Epithelial cell of esophagus (primary cell): ENCODE measurements at regions not wholly inside any gene's neighbourhood (a gene's known extent, or its start where the extent isn't known, plus 50 kb on each side); places are given as distances from the start of the nearest gene placed in this dataset.

ENCODE experiments used
- DNase-seq: peaks from one replicate; pipeline ENCODE4 v3.0.0; 2010; ENCODE audit warnings: low read depth
- H3K4me3 ChIP-seq: 2 replicates; pipeline ENCODE4 v1.5.1; 2011; ENCODE audit warnings: mild to moderate bottlenecking, low read length, control low read depth
- TF ChIP-seq, protein P1 (sequence below): IDR thresholded peaks from 2 replicates; pipeline ENCODE4 v1.5.1; 2011; ENCODE audit warnings: low read depth, mild to moderate bottlenecking, low read length, control low read depth, inconsistent platforms; ENCODE audit not compliant: insufficient read depth; ENCODE audit errors: missing control alignments

DNA sequence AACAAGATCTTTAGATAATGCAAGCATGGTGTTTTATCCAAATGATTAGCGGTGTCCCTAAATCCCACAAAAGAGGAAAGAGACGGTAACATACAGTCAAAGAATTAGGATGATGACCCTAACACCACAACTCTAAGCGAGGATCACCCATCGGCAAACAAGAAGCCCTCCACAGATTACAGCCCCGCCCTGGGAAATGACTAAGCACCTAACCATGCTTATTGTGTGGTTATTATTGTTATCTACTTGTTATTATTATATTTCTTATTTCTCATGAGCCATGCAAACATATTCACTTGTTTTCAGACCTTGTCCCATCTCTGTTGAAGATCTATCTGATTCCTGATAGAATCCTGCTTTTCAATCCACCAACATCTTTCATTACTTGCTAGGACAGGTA lies 651.3 kb downstream of the NYAP2 start:
- TF ChIP-seq, protein P1, sequence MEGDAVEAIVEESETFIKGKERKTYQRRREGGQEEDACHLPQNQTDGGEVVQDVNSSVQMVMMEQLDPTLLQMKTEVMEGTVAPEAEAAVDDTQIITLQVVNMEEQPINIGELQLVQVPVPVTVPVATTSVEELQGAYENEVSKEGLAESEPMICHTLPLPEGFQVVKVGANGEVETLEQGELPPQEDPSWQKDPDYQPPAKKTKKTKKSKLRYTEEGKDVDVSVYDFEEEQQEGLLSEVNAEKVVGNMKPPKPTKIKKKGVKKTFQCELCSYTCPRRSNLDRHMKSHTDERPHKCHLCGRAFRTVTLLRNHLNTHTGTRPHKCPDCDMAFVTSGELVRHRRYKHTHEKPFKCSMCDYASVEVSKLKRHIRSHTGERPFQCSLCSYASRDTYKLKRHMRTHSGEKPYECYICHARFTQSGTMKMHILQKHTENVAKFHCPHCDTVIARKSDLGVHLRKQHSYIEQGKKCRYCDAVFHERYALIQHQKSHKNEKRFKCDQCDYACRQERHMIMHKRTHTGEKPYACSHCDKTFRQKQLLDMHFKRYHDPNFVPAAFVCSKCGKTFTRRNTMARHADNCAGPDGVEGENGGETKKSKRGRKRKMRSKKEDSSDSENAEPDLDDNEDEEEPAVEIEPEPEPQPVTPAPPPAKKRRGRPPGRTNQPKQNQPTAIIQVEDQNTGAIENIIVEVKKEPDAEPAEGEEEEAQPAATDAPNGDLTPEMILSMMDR, result no peak
- H3K4me3 ChIP-seq, result no peak overlapping the region
- peak; percentile 23 for DNase-seq

DNA sequence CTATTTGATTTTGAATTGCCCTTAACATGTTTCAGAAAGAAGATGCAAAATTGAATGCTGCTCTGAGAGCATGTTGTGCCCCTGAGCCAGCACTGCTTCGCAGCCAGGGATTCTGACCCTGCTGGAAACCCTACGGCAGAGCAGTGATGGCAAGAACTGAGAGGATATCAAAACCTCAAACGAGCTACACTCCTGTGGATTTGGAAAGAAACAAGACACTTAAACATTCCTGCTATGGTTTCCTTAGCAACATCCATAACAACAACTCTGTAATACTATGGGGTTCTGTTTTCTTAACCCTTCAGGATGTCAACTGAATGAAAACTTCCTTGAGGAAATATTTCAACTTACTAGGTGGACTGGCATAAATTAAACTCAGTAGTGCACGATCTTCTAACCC lies 649.1 kb downstream of the NYAP2 start:
- peak; percentile 57 for DNase-seq
- TF ChIP-seq, protein P1, result no peak
- no peak overlapping the region for H3K4me3 ChIP-seq

DNA sequence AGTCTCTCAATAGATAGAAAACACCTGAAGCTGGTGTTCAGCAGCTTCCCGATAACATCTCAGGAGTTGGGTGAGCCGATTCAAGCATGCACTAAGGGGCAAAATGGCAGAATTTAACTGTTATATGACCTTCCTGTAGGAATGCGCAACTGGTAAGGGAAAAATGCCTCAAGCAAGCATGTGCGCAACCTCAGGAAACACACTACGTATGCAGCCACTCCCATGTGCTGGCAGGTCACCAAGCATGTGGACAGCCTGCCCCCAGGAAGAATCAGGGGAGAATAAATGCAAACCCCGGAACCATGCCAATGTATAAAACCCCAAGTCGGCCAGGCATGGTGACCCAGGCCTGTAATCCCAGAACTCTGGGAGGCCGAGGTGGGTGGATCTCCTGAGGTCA lies 645.6 kb downstream of the NYAP2 start:
- no peak overlapping the region for H3K4me3 ChIP-seq
- TF ChIP-seq, protein P1, result no peak
- DNase-seq, result no peak

DNA sequence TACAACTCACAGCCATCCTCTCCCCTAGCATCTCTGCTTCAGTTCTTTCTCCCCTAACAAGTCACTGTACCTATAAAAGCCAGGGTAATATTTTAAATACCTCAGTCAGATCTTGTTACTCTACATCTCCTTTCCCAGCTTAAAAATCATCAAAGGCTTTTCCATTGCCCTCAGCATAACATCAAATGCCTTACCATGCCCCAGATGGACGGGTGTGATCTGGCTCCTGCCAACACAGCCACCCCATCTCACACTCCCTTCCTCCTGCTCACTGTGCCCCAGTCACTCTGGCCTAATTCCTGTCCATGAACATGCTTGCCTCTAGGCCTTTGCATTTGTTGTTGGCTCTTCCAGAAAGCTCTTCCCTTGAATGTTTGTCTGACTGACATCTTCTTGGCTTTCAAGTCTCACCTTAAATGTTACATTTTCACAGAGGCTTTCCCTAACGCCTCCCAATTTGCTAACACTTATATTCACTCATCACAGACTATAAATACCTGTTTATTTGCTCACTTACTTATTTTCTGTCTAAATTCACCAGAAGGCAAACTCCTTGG lies 640.9 kb downstream of the NYAP2 start:
- H3K4me3 ChIP-seq, result no peak overlapping the region
- TF ChIP-seq, protein P1, result no peak
- DNase-seq, result no peak

DNA sequence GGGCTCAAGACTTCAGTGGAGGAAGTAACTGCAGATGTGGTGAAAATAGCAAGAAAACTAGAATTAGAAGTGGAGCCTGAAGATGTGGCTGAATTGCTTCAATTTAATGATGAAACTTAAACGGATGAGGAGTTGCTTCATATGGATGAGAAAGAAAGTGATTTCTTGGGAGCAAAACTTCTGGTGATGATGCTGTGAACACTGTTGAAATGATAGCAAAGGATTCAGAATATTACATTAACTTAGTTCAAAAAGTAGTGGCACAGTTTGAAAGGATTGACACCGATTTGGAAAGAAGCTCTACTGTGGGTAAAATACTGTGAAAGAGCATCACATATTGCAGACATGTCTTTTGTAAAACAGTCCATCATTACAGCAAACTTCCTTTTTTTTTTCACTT lies 638.0 kb downstream of the NYAP2 start:
- TF ChIP-seq, protein P1, result no peak
- H3K4me3 ChIP-seq, result no peak overlapping the region
- no peak for DNase-seq

DNA sequence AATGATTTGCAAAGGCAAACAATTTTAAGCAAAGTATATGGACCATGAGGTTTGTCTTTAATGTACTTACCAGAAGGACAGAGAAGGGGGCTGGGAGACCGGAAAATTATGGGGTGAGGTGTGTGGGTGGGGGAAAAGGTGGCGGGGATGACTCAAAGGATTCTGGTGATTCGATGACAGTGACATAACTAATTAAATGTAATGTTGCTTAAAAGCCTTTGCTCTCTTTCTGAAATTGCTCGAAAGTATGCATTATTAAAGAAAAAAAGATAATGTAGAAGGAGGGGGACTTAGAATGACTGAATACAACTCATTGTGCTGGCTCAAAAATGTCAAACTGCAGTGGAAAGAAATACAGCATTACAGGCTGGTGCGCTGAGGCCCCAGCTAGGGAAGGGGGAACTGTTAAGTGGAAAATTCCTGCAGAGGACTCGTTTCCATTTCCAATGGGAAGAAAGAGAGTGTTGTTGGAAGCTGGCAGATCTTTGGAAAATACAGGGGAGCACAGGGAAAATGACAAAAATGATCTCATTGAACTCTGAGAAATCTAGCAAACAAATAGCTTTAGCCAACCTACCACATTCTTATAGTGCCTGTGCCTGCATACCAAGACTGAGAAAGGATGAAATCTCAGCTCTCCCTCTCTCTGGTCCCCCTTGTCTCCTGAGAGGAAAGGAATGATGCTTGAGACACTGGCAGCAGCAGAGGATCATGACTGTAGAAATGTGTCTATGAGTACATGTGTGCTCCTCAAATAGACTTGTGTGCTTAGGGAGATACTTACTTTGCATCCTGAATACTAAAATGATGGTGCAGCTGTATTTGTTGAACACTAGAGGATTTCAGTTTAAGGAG lies 632.4 kb downstream of the NYAP2 start:
- TF ChIP-seq, protein P1, result no peak
- H3K4me3 ChIP-seq, result peak overlapping the region; percentile 56
- DNase-seq, result peak; percentile 39
